IMR-90 (cell line): ENCODE measurements at regions not wholly inside any gene's neighbourhood (a gene's known extent, or its start where the extent isn't known, plus 50 kb on each side); places are given as distances from the start of the nearest gene placed in this dataset.

Experiments used
- ATAC-seq: fragments of 200-7000 bp; cut with Tn5 transposase; 2 replicates; pipeline ENCODE4 v1.9.1; 2020; ENCODE audit warnings: low read depth, mild to moderate bottlenecking, moderate library complexity
- BruUV-seq: library from RNA; stranded (reverse); fragments of 400-500 nt; replicated peaks from 2 replicates; lab custom pipeline; 2021; lab: Mats Ljungman, UMichigan
- CTCF ChIA-PET: fragments of 300-600 bp; formaldehyde crosslinking; extraction: SDS; loops from one replicate; lab custom pipeline; 2021; ENCODE audit warnings: antibody characterized with exemption; lab: Yijun Ruan, JAX
- POLR2A ChIA-PET: fragments of 300-600 bp; sonication (Branson Sonifier 250); formaldehyde crosslinking; loops from one replicate; lab custom pipeline; 2022; ENCODE audit warnings: antibody characterized with exemption; ENCODE audit not compliant: unreplicated experiment; lab: Charles Lee
- DNase-seq: peaks from one replicate; pipeline ENCODE4 v3.0.0; 2013
- H2AFZ ChIP-seq: replicated peaks from 2 replicates; pipeline ENCODE3; 2013; ENCODE audit warnings: low read length, mild to moderate bottlenecking; ENCODE audit not compliant: poor library complexity
- H2AK5ac ChIP-seq: 2 replicates; pipeline ENCODE4 v1.6.1; 2013; ENCODE audit warnings: low read depth, low read length, inconsistent platforms
- H2AK9ac ChIP-seq: replicated peaks from 2 replicates; pipeline ENCODE3; 2013; ENCODE audit warnings: mild to moderate bottlenecking, low read depth, low read length, moderate library complexity; ENCODE audit not compliant: poor library complexity
- H2BK120ac ChIP-seq: 2 replicates; pipeline ENCODE4 v1.6.1; 2013; ENCODE audit warnings: low read depth, low read length, inconsistent platforms
- H2BK15ac ChIP-seq: 3 replicates; pipeline ENCODE4 v1.6.1; 2013; ENCODE audit warnings: low read depth, low read length, inconsistent platforms
- H2BK20ac ChIP-seq: 2 replicates; pipeline ENCODE4 v1.6.1; 2013; ENCODE audit warnings: low read depth, mild to moderate bottlenecking, inconsistent platforms, low read length, moderate library complexity
- H2BK5ac ChIP-seq: 2 replicates; pipeline ENCODE4 v1.6.1; 2013; ENCODE audit warnings: mild to moderate bottlenecking, low read depth, low read length, inconsistent platforms; ENCODE audit not compliant: poor library complexity, severe bottlenecking
- H3K14ac ChIP-seq: replicated peaks from 2 replicates; pipeline ENCODE4 v1.6.1; 2013; ENCODE audit warnings: low read depth, low read length, inconsistent platforms
- H3K18ac ChIP-seq: 2 replicates; pipeline ENCODE4 v1.6.1; 2013; ENCODE audit warnings: low read depth, low read length, control low read depth
- H3K23ac ChIP-seq: 2 replicates; pipeline ENCODE4 v1.6.1; 2013; ENCODE audit warnings: low read depth, low read length, inconsistent platforms
- H3K27ac ChIP-seq: 2 replicates; pipeline ENCODE4 v1.5.1; 2013; ENCODE audit warnings: mild to moderate bottlenecking, control low read depth, low read length; ENCODE audit not compliant: insufficient read depth
- H3K27me3 ChIP-seq: 2 replicates; pipeline ENCODE4 v1.6.1; 2013; ENCODE audit warnings: low read length; ENCODE audit not compliant: control insufficient read depth, insufficient read depth
- H3K36me3 ChIP-seq: 2 replicates; pipeline ENCODE4 v1.6.1; 2013; ENCODE audit warnings: low read length, mixed read lengths; ENCODE audit not compliant: control insufficient read depth, insufficient read depth
- H3K4ac ChIP-seq: 2 replicates; pipeline ENCODE4 v1.6.1; 2013; ENCODE audit warnings: low read depth, low read length, inconsistent platforms
- H3K4me1 ChIP-seq: 2 replicates; pipeline ENCODE4 v1.6.1; 2013; ENCODE audit warnings: low read length, mixed read lengths; ENCODE audit not compliant: control insufficient read depth, insufficient read depth
- H3K4me2 ChIP-seq: 2 replicates; pipeline ENCODE4 v1.6.1; 2013; ENCODE audit warnings: low read depth, mild to moderate bottlenecking, control low read depth, low read length, moderate library complexity
- H3K4me3 ChIP-seq: 2 replicates; pipeline ENCODE4 v1.5.1; 2013; ENCODE audit warnings: low read depth, mild to moderate bottlenecking, control low read depth, low read length, moderate library complexity; ENCODE audit not compliant: insufficient read depth
- H3K56ac ChIP-seq: 2 replicates; pipeline ENCODE4 v1.6.1; 2013; ENCODE audit warnings: low read length, inconsistent platforms; ENCODE audit not compliant: insufficient read depth; ENCODE audit errors: extremely low read depth
- H3K79me1 ChIP-seq, 2 experiments: 2 replicates each; pipeline ENCODE4 v1.6.1; 2013; ENCODE audit warnings: low read length in 2 of 2, inconsistent platforms in 1 of 2, low read depth in 1 of 2
- H3K9ac ChIP-seq: 2 replicates; pipeline ENCODE4 v1.6.1; 2013; ENCODE audit warnings: low read depth, low read length, control low read depth
- H3K9me1 ChIP-seq: 2 replicates; pipeline ENCODE4 v1.6.1; 2013; ENCODE audit warnings: low read length, inconsistent platforms; ENCODE audit not compliant: insufficient read depth
- H3K9me3 ChIP-seq: 2 replicates; pipeline ENCODE4 v1.6.1; 2013; ENCODE audit warnings: low read length; ENCODE audit not compliant: control insufficient read depth, insufficient read depth
- H4K20me1 ChIP-seq: 2 replicates; pipeline ENCODE4 v1.6.1; 2013; ENCODE audit warnings: low read length, inconsistent platforms; ENCODE audit not compliant: insufficient read depth
- H4K5ac ChIP-seq: 2 replicates; pipeline ENCODE4 v1.6.1; 2013; ENCODE audit warnings: mild to moderate bottlenecking, low read depth, low read length, control low read depth
- H4K8ac ChIP-seq, 2 experiments: 2 replicates each; pipeline ENCODE4 v1.6.1; 2013; ENCODE audit warnings: low read depth in 2 of 2, low read length in 2 of 2, control low read depth in 1 of 2, inconsistent platforms in 1 of 2
- H4K91ac ChIP-seq: 2 replicates; pipeline ENCODE4 v1.6.1; 2013; ENCODE audit warnings: low read depth, low read length, inconsistent platforms; ENCODE audit not compliant: insufficient read depth
- CEBPB ChIP-seq: IDR thresholded peaks from 2 replicates; pipeline ENCODE4 v1.6.1; 2012; ENCODE audit warnings: low read depth, low read length, improper control_type of control experiment
- CHD1 ChIP-seq: IDR thresholded peaks from 2 replicates; pipeline ENCODE4 v1.6.1; 2012; ENCODE audit warnings: low read depth, low read length, improper control_type of control experiment
- MAFK ChIP-seq: IDR thresholded peaks from 2 replicates; pipeline ENCODE4 v1.6.1; 2012; ENCODE audit warnings: low read depth, low read length, improper control_type of control experiment
- MAZ ChIP-seq: IDR thresholded peaks from 2 replicates; pipeline ENCODE4 v1.6.1; 2012; ENCODE audit warnings: low read depth, mild to moderate bottlenecking, low read length, improper control_type of control experiment, moderate library complexity, borderline replicate concordance
- NFE2L2 ChIP-seq: fragments of 150-350 bp; IDR thresholded peaks from 2 replicates; pipeline ENCODE4 v1.6.1; 2016; ENCODE audit warnings: low read depth, mild to moderate bottlenecking, low read length
- SMC3 ChIP-seq: fragments of 150-350 bp; IDR thresholded peaks from 2 replicates; pipeline ENCODE4 v1.6.1; 2016; ENCODE audit warnings: low read depth, mild to moderate bottlenecking, antibody characterized with exemption, low read length, moderate library complexity
- WGBS, 2 experiments: methylation state at CpG; one replicate each; pipeline versions ENCODE4 v1.1.5 to v1.1.7; 2013; ENCODE audit warnings: missing lambda C conversion rate in 2 of 2; ENCODE audit not compliant: insufficient read length in 1 of 2; ENCODE audit errors: extremely low coverage in 2 of 2; 5-methylcytosine and 5-hydroxymethylcytosine counted together
- dilution Hi-C: fragments of 300-500 bp; cut with HindIII; formaldehyde crosslinking; loops from one replicate; pipeline ENCODE4 v1.14.3; 2018; ENCODE audit warnings: low sequenced_read_pairs; ENCODE audit not compliant: unreplicated experiment
- in situ Hi-C: fragments of 300-500 bp; cut with MboI; formaldehyde crosslinking; loops from 3 replicates; pipeline ENCODE4 v1.14.3; 2019; ENCODE audit warnings: low sequenced_read_pairs, inconsistent platforms, mixed read lengths
- intact Hi-C: fragments of 100-400 bp; cut with micrococcal nuclease; formaldehyde crosslinking; loops from 2 replicates; pipeline ENCODE4 v1.10.0; 2022

DNA sequence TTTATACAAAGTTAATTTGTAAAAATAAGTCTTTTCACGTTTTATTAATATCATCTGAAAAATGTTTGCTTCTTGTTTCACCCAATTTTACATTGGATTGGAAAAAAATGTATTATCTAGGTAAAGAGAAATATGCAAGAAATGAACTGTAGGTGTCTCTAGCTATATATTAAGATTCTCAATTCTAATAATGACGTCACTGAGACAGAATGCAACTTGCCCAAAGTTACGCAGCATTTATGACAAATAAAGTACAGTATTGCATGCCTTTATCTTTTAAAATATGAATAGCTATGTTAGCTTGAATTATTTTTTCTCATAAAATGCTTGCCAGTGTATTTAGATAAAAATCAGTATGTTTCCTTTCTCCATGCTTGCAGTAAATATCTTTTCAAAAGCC is 728.8 kb downstream of the RERGL start:
- no CpG with 5 or more reads among the region's 3 CpGs for WGBS, 2 experiments
- ATAC-seq: no peak
- no peaks in the 10 kb centered on the region for H3K27me3 ChIP-seq

More for the DNA sequence above, 728.8 kb downstream of the RERGL start:
- no peak overlapping the region for H4K5ac ChIP-seq
- no peak overlapping the region for H2BK5ac ChIP-seq
- peaks cover 12% of the 10 kb centered on the region; the same call in 1 of the 2 replicates for H3K9me3 ChIP-seq
- no peak overlapping the region for H4K91ac ChIP-seq
- intact Hi-C loops (no loop called here), dilution Hi-C loops (no loop called here), in situ Hi-C loops (no loop called here)
- no peak overlapping the region for H2AK9ac ChIP-seq
- H3K4ac ChIP-seq: no peak overlapping the region
- no peak overlapping the region for H2AFZ ChIP-seq
- CTCF ChIA-PET: no interaction called here
- no peaks in the 10 kb centered on the region for H3K9me1 ChIP-seq
- no peak overlapping the region for H3K14ac ChIP-seq
- no peaks in the 10 kb centered on the region for H3K79me1 ChIP-seq
- H2BK15ac ChIP-seq: no peak overlapping the region
- H4K8ac ChIP-seq: no peak overlapping the region
- no peak overlapping the region for H3K9ac ChIP-seq
- no peak overlapping the region for H3K23ac ChIP-seq
- H3K18ac ChIP-seq: no peak overlapping the region
- no peak for DNase-seq
- H2AK5ac ChIP-seq: no peak overlapping the region
- no peak overlapping the region for H2BK120ac ChIP-seq
- no peak overlapping the region for H3K27ac ChIP-seq
- H4K20me1 ChIP-seq: no peaks in the 10 kb centered on the region
- H3K4me2 ChIP-seq: no peak overlapping the region
- TF ChIP-seq CEBPB (no peak), MAZ (no peak), MAFK (no peak), SMC3 (no peak), CHD1 (no peak), NFE2L2 (no peak)
- POLR2A ChIA-PET: no interaction called here
- H2BK20ac ChIP-seq: no peak overlapping the region
- H3K56ac ChIP-seq: no peak overlapping the region
- H3K4me1 ChIP-seq: no peaks in the 10 kb centered on the region
- H3K36me3 ChIP-seq: no peaks in the 10 kb centered on the region
- H3K4me3 ChIP-seq: no peak overlapping the region
- BruUV-seq: no TSS peak
